ENCODE measurements at regions not wholly inside any gene's neighbourhood (a gene's known extent, or its start where the extent isn't known, plus 50 kb on each side); places are given as distances from the start of the nearest gene placed in this dataset.

DNA sequence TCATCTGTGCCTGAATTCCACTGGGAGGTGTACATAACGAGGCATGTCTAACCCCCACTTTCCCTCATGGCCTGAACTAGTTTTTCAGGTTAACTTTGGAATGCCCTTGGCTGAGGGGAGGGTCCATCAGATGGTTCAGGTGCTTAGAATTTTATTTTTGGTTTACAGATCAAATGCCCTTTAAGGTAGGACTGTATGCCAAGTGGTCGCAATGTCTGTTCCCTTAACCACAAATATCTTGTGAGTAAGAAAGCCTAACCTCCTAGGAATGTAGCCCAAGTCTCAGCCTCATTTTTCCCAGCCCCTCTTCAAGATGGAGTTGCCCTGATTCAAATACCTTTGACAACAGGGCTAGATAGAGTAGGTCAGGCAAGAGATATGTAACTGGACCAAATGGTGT, 78.4 kb downstream of the RNASET2 start:
- TF ChIP-seq, protein P1, sequence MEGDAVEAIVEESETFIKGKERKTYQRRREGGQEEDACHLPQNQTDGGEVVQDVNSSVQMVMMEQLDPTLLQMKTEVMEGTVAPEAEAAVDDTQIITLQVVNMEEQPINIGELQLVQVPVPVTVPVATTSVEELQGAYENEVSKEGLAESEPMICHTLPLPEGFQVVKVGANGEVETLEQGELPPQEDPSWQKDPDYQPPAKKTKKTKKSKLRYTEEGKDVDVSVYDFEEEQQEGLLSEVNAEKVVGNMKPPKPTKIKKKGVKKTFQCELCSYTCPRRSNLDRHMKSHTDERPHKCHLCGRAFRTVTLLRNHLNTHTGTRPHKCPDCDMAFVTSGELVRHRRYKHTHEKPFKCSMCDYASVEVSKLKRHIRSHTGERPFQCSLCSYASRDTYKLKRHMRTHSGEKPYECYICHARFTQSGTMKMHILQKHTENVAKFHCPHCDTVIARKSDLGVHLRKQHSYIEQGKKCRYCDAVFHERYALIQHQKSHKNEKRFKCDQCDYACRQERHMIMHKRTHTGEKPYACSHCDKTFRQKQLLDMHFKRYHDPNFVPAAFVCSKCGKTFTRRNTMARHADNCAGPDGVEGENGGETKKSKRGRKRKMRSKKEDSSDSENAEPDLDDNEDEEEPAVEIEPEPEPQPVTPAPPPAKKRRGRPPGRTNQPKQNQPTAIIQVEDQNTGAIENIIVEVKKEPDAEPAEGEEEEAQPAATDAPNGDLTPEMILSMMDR (IDR thresholded peaks at IDR 0.05; ENCODE audit: borderline replicate concordance, control extremely low read depth, extremely low read depth, insufficient read depth, missing control alignments), result no peak
- no peak for DNase-seq (ENCODE audit: low spot score)
- in situ Hi-C loops (cut with MboI; ENCODE audit: low sequenced_read_pairs, unreplicated experiment), result no loop called here

DNA sequence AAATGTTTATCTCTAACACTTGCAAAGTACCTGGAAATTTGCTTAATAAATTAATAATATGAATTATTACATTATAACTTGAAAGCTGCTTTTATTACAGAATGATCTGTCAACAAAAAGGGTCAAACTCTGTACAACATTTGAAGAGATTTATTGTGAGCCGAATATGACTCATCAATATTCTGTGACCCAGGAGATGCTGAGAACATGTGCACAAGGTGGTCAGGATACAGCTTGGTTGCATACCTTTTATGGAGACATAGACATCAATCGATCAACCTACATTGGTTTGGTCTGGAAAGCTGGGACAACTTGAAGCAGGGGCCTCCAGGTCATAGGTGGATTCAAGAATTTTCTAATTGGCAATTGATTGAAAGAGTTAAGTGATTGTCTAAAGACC, 79.0 kb downstream of the RNASET2 start:
- TF ChIP-seq, protein P1 (IDR thresholded peaks at IDR 0.05; ENCODE audit: borderline replicate concordance, control extremely low read depth, extremely low read depth, insufficient read depth, missing control alignments), result no peak
- DNase-seq (ENCODE audit: low spot score), result no peak
- in situ Hi-C loops (cut with MboI; ENCODE audit: low sequenced_read_pairs, unreplicated experiment), result no loop called here

DNA sequence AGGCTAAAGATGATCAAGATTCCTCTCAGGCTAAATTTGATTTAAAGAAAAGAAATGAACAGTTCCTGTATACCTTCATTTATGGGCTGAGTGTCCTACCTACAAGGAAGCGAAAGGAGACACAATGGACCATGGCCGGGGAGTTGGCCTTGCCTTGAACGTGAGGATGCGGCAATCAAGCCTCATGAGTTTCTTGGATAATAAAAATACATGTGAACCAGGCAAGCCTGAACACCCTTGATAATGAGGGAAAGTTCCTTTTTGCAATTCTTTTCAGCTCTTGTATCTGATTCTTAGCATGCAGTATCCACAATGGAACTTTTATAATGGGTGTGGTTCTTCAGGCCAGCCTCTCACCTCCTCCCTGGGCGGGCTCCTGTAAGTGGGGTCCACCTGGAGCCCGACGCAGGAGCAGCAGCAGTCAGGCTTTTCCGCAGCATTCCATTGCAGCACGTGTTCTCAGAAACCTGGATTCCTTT, 83.8 kb downstream of the RNASET2 start:
- no peak for DNase-seq (ENCODE audit: low spot score)
- in situ Hi-C loops (cut with MboI; ENCODE audit: low sequenced_read_pairs, unreplicated experiment), result no loop called here
- TF ChIP-seq, protein P1 (IDR thresholded peaks at IDR 0.05; ENCODE audit: borderline replicate concordance, control extremely low read depth, extremely low read depth, insufficient read depth, missing control alignments), result no peak

DNA sequence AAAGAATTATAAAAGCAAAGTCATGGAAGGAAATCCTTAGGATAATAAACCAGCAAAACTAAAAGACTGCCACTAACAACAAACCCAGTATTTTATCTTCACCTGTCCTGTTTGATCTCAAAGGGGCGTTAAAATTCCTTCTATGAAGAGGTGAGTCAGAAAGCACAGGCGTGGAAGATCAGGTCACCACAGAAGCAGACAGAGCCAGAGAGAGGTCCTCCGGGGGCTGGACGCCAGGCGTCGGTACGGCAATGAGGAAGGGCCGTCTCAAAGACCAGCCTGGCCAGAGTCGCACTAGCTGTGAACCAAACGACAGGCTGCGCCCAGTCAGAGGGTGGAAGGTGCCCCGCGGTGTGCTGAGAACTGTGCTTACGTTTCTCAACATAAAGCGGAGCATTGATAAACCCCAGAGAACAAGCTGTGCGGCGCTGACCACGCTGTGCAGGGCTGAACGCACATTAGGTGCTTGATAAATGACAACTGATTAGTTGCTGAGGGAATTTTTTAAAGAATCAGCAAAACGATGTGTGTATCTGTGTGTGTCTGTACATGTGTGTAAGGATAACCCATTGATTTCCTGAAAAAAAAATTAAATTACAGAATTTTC, 85.6 kb downstream of the RNASET2 start:
- in situ Hi-C loops (cut with MboI; ENCODE audit: low sequenced_read_pairs, unreplicated experiment), result no loop called here
- TF ChIP-seq, protein P1 (IDR thresholded peaks at IDR 0.05; ENCODE audit: borderline replicate concordance, control extremely low read depth, extremely low read depth, insufficient read depth, missing control alignments), result no peak
- no peak for DNase-seq (ENCODE audit: low spot score)

DNA sequence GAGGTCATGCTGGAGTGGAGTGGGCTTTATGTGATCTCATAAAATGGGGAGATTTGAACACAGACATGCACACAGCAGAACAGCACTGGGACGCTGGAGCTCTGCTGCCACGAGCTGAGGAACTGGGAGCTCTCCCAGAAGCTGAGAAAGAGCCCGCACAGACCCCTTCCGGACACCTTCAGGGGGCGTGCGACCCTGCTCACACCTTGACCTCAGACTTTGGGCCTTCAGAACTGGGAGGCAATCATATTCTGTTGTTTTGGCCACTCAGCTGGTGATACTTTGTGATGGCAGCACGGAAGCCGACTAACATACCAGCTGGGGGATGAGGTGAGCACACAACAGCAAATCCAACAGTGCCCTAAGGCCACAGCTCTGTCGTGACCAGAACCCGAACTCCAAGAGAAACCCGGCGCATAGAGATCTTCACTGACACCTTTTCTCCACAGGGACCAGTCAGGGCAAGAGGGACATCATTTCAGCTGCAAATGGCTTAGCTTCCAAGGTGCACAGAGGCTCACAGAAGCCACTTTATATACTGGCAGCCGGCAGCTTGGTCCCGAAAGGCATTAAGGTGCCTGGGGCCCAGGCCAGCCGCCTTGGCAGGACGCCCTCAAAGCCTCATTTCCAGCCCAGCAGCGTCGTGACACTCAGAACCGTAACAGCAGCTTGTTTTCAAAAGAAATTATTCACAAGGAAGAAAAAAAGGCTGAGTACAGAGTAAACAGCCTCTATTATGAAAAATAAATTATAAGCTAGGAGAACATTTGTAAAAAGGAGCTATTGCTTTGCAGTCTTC, 89.3 kb downstream of the RNASET2 start:
- no peak for DNase-seq (ENCODE audit: low spot score)
- TF ChIP-seq, protein P1 (IDR thresholded peaks at IDR 0.05; ENCODE audit: borderline replicate concordance, control extremely low read depth, extremely low read depth, insufficient read depth, missing control alignments), result no peak

DNA sequence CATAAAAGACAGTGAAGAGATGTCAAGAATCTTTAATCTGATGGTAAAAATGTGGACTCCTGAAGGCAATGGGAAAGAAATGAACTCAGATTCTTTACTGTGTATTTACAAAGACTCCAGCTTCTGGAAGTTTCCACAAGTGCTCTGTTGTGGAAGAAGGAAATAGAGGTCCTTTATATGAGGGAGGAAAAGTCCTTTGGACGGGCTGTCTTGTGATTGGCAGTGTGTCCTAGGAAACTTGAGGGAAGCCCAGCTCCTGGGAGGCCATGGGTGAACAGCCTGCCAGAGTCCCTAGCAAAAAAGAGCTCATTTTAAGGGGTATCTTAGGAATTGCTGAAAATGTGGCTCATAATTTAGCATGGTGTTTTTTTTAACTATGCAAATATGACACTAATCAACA, 92.0 kb downstream of the RNASET2 start:
- TF ChIP-seq, protein P1 (IDR thresholded peaks at IDR 0.05; ENCODE audit: borderline replicate concordance, control extremely low read depth, extremely low read depth, insufficient read depth, missing control alignments), result no peak
- in situ Hi-C loops (cut with MboI; ENCODE audit: low sequenced_read_pairs, unreplicated experiment), result no loop called here
- DNase-seq (ENCODE audit: low spot score), result no peak

More for the DNA sequence above, 89.3 kb downstream of the RNASET2 start:
- in situ Hi-C loops (cut with MboI; ENCODE audit: low sequenced_read_pairs, unreplicated experiment), result no loop called here
